EH (cell line): ENCODE measurements at regions not wholly inside any gene's neighbourhood (a gene's known extent, or its start where the extent isn't known, plus 50 kb on each side); places are given as distances from the start of the nearest gene placed in this dataset.
A peak's percentile ranks its signal among the peaks of the same experiment; 100 is the strongest.
"Not testable (repeated sequence)": the region's sequence is repeated elsewhere in the genome, so short reads cannot be mapped to it uniquely, and the experiment has no call there.

Experiments
- DNase-seq: peaks from one replicate; pipeline ENCODE4 v3.0.0-alpha.2; 2015; ENCODE audit warnings: low read depth

GRCh38 chr3:144636833-144637232, 665.2 kb downstream of the DIPK2A start:
- DNase-seq: no peak

- DNase-seq: no peak
These were observed 666.4 kb downstream of the DIPK2A start for GRCh38 chr3:144638009-144638408.

- DNase-seq: peak; percentile 32
These were observed 672.2 kb downstream of the DIPK2A start for GRCh38 chr3:144643771-144644198.

- DNase-seq: no peak
These were observed 673.7 kb downstream of the DIPK2A start for GRCh38 chr3:144645300-144645699.

- DNase-seq: no peak
These were observed 678.8 kb downstream of the DIPK2A start for GRCh38 chr3:144650380-144650779.

GRCh38 chr3:144652573-144652972, 681.0 kb downstream of the DIPK2A start:
- DNase-seq: peak; percentile 20

- no peak for DNase-seq
These were observed 683.8 kb downstream of the DIPK2A start for GRCh38 chr3:144655423-144655822.

GRCh38 chr3:144660186-144660585, 688.6 kb downstream of the DIPK2A start:
- no peak for DNase-seq

GRCh38 chr3:144662729-144663128, 691.1 kb downstream of the DIPK2A start:
- DNase-seq: no peak

- DNase-seq: no peak
These were observed 692.1 kb downstream of the DIPK2A start for GRCh38 chr3:144663456-144664436.

- no peak for DNase-seq
These were observed 694.0 kb downstream of the DIPK2A start for GRCh38 chr3:144665567-144666053.

GRCh38 chr3:144670571-144670970, 698.9 kb downstream of the DIPK2A start:
- DNase-seq: no peak

- DNase-seq: peak; percentile 3
These were observed 705.5 kb downstream of the DIPK2A start for GRCh38 chr3:144677103-144677502.

- DNase-seq: no peak
These were observed 711.4 kb downstream of the DIPK2A start for GRCh38 chr3:144683065-144683464.

GRCh38 chr3:144687862-144688261, 716.2 kb downstream of the DIPK2A start:
- no peak for DNase-seq

GRCh38 chr3:144692488-144692887, 720.9 kb downstream of the DIPK2A start:
- no peak for DNase-seq

GRCh38 chr3:144708437-144708836, 736.8 kb downstream of the DIPK2A start:
- no peak for DNase-seq

GRCh38 chr3:144737281-144737680, 765.7 kb downstream of the DIPK2A start:
- no peak for DNase-seq

GRCh38 chr3:144743225-144743668, 771.6 kb downstream of the DIPK2A start:
- DNase-seq: no peak

- no peak for DNase-seq
These were observed 772.9 kb downstream of the DIPK2A start for GRCh38 chr3:144744473-144744872.

GRCh38 chr3:144746631-144747030, 775.0 kb downstream of the DIPK2A start:
- DNase-seq: no peak

GRCh38 chr3:144749536-144750253, 778.1 kb downstream of the DIPK2A start:
- DNase-seq: not testable (repeated sequence)
